Loucy (cell line): ENCODE measurements at regions not wholly inside any gene's neighbourhood (a gene's known extent, or its start where the extent isn't known, plus 50 kb on each side); places are given as distances from the start of the nearest gene placed in this dataset.

Experiments
- EZH2phosphoT487 ChIP-seq: fragments of 200-600 bp; IDR thresholded peaks from 2 replicates; pipeline ENCODE4 v1.6.1; 2018; ENCODE audit warnings: antibody characterized with exemption, mild to moderate bottlenecking, moderate library complexity, borderline replicate concordance
- TF ChIP-seq, protein P1 (sequence below): fragments of 200-600 bp; sonication (generic); conservative IDR thresholded peaks from 2 replicates; pipeline ENCODE4 v1.5.1; 2014; ENCODE audit warnings: mild to moderate bottlenecking, antibody characterized with exemption, low read length

GRCh38 chr6:137808191-137808590 lies 58.9 kb upstream of the TNFAIP3 start:
- TF ChIP-seq, protein P1, sequence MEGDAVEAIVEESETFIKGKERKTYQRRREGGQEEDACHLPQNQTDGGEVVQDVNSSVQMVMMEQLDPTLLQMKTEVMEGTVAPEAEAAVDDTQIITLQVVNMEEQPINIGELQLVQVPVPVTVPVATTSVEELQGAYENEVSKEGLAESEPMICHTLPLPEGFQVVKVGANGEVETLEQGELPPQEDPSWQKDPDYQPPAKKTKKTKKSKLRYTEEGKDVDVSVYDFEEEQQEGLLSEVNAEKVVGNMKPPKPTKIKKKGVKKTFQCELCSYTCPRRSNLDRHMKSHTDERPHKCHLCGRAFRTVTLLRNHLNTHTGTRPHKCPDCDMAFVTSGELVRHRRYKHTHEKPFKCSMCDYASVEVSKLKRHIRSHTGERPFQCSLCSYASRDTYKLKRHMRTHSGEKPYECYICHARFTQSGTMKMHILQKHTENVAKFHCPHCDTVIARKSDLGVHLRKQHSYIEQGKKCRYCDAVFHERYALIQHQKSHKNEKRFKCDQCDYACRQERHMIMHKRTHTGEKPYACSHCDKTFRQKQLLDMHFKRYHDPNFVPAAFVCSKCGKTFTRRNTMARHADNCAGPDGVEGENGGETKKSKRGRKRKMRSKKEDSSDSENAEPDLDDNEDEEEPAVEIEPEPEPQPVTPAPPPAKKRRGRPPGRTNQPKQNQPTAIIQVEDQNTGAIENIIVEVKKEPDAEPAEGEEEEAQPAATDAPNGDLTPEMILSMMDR, result no peak
- no peak for TF ChIP-seq EZH2phosphoT487
